Peyer's patch (tissue), 4 donors: ENCODE measurements at regions not wholly inside any gene's neighbourhood (a gene's known extent, or its start where the extent isn't known, plus 50 kb on each side); places are given as distances from the start of the nearest gene placed in this dataset.

Experiments used
- POLR2A ChIP-seq, 2 donors: fragments of 450-650 bp; IDR thresholded peaks; one replicate each; pipeline ENCODE4 v1.5.1; 2017; ENCODE audit warnings: antibody characterized with exemption in 2 of 2, mild to moderate bottlenecking in 2 of 2, moderate library complexity in 2 of 2
- TF ChIP-seq, protein P1 (sequence below), 6 experiments: fragments of 450-650 bp in 4 of 6; fragments of 200-600 bp in 2 of 6; sonication (generic) in 1 of 6; IDR thresholded peaks; one replicate each; pipeline ENCODE4 v1.5.1; 2017 to 2019; ENCODE audit warnings: antibody characterized with exemption in 6 of 6, mild to moderate bottlenecking in 3 of 6, moderate library complexity in 1 of 6

GRCh38 chr10:56874950-56875349, 513.9 kb upstream of the ZWINT start:
- TF ChIP-seq, protein P1, sequence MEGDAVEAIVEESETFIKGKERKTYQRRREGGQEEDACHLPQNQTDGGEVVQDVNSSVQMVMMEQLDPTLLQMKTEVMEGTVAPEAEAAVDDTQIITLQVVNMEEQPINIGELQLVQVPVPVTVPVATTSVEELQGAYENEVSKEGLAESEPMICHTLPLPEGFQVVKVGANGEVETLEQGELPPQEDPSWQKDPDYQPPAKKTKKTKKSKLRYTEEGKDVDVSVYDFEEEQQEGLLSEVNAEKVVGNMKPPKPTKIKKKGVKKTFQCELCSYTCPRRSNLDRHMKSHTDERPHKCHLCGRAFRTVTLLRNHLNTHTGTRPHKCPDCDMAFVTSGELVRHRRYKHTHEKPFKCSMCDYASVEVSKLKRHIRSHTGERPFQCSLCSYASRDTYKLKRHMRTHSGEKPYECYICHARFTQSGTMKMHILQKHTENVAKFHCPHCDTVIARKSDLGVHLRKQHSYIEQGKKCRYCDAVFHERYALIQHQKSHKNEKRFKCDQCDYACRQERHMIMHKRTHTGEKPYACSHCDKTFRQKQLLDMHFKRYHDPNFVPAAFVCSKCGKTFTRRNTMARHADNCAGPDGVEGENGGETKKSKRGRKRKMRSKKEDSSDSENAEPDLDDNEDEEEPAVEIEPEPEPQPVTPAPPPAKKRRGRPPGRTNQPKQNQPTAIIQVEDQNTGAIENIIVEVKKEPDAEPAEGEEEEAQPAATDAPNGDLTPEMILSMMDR (IDR thresholded peaks at IDR 0.05) = no peak
- TF ChIP-seq POLR2A (IDR thresholded peaks at IDR 0.05) = no peak
